ENCODE measurements at regions not wholly inside any gene's neighbourhood (a gene's known extent, or its start where the extent isn't known, plus 50 kb on each side); places are given as distances from the start of the nearest gene placed in this dataset.
"Not testable (repeated sequence)": the region's sequence is repeated elsewhere in the genome, so short reads cannot be mapped to it uniquely, and the experiment has no call there.

- ATAC-seq: no peak
- Histone ChIP-seq H3K27ac (ENCODE audit: extremely low read depth, low read depth, low read length) (no peak overlapping the region), H3K9me3 (replicated peaks; ENCODE audit: control insufficient read depth, insufficient read depth, low read depth, low read length) (no peaks in the 10 kb centered on the region), H3K79me2 (ENCODE audit: control insufficient read depth, insufficient read depth, low read length) (no peaks in the 10 kb centered on the region), H4K20me1 (replicated peaks; ENCODE audit: control insufficient read depth, insufficient read depth, low read length) (no peaks in the 10 kb centered on the region), H3K27me3 (ENCODE audit: control insufficient read depth in 2 of 2, insufficient read depth in 2 of 2, low read length in 2 of 2) (peaks cover 0 to 5% of the 10 kb centered on the region in 2 experiments; a peak in 1 of 5 replicates), H2AFZ (ENCODE audit: low read depth, low read length) (no peak overlapping the region), H3K4me3 (no peak overlapping the region), H3K9ac (ENCODE audit: insufficient read depth in 1 of 2, low read depth in 2 of 2, low read length in 2 of 2) (no peak overlapping the region), H3K4me2 (ENCODE audit: insufficient read depth, low read length) (no peak overlapping the region), H3K9me1 (ENCODE audit: control insufficient read depth, insufficient read depth, low read length) (no peaks in the 10 kb centered on the region), H3K4me1 (replicated peaks in 1 of 2; ENCODE audit: control insufficient read depth in 2 of 2, insufficient read depth in 2 of 2, low read length in 2 of 2) (no peaks in the 10 kb centered on the region), H3K36me3 (ENCODE audit: control insufficient read depth, insufficient read depth, low read length) (no peaks in the 10 kb centered on the region)
- intact Hi-C loops (cut with micrococcal nuclease): no loop called here
- POLR2A ChIA-PET: interaction anchor here (0.6 to 1.0 kb wide), 2 partner anchors 9 to 11 kb away, joined by 3 to 7 read pairs; no protein-coding TSS in a partner anchor
- FAIRE-seq: no peak
- DNase-seq (ENCODE audit: extremely low read depth in 1 of 4, low spot score in 3 of 4): no peak
- in situ Hi-C loops (cut with MboI): no loop called here
- 0% methylated on average over 5 of the region's 6 CpGs for WGBS (ENCODE audit: insufficient coverage, low coverage, missing lambda C conversion rate)
- CTCF ChIA-PET (ENCODE audit: low intra/inter-chr PET ratio): no interaction called here
- BruUV-seq (replicated peaks): no TSS peak
- no peak for TF ChIP-seq ZNF75A (CRISPR knock-in tag; IDR thresholded peaks at IDR 0.05)
- TF ChIP-seq ZMIZ1 (IDR thresholded peaks at IDR 0.05; ENCODE audit: low read depth in 2 of 2, low read length in 2 of 2): no peak
- TF ChIP-seq SREBF1 (IDR thresholded peaks at IDR 0.05; ENCODE audit: borderline replicate concordance, low read depth, low read length): no peak
- no peak for TF ChIP-seq ZFP1 (CRISPR knock-in tag; IDR thresholded peaks at IDR 0.05)
These were observed 257.0 kb upstream of the RGMA start for GRCh38 chr15:93345981-93346380.

GRCh38 chr15:93343402-93343801, 254.4 kb upstream of the RGMA start:
- in situ Hi-C loops (cut with MboI); H2AFZ ChIP-seq (ENCODE audit: low read depth, low read length); H3K9me3 ChIP-seq (replicated peaks; ENCODE audit: control insufficient read depth, insufficient read depth, low read depth, low read length); H3K79me2 ChIP-seq (ENCODE audit: control insufficient read depth, insufficient read depth, low read length); H3K36me3 ChIP-seq (ENCODE audit: control insufficient read depth, insufficient read depth, low read length); H3K27me3 ChIP-seq (ENCODE audit: control insufficient read depth in 2 of 2, insufficient read depth in 2 of 2, low read length in 2 of 2); ATAC-seq; H3K4me2 ChIP-seq (ENCODE audit: insufficient read depth, low read length); DNase-seq (ENCODE audit: extremely low read depth in 1 of 4, low spot score in 3 of 4); H3K4me3 ChIP-seq; FAIRE-seq; H3K9ac ChIP-seq (ENCODE audit: insufficient read depth in 1 of 2, low read depth in 2 of 2, low read length in 2 of 2); H3K9me1 ChIP-seq (ENCODE audit: control insufficient read depth, insufficient read depth, low read length); H3K4me1 ChIP-seq (replicated peaks in 1 of 2; ENCODE audit: control insufficient read depth in 2 of 2, insufficient read depth in 2 of 2, low read length in 2 of 2); CTCF ChIA-PET (ENCODE audit: low intra/inter-chr PET ratio); POLR2A ChIA-PET; H4K20me1 ChIP-seq (replicated peaks; ENCODE audit: control insufficient read depth, insufficient read depth, low read length); BruUV-seq (replicated peaks); H3K27ac ChIP-seq (ENCODE audit: extremely low read depth, low read depth, low read length); intact Hi-C loops (cut with micrococcal nuclease): not testable (repeated sequence)
- WGBS (ENCODE audit: insufficient coverage, low coverage, missing lambda C conversion rate): 0% methylated on average over 4 of the region's 5 CpGs

Data from K562 (cell line).